Left ventricle myocardium inferior (tissue), 1 donor: ENCODE measurements at regions not wholly inside any gene's neighbourhood (a gene's known extent, or its start where the extent isn't known, plus 50 kb on each side); places are given as distances from the start of the nearest gene placed in this dataset.

Source experiments
- DNase-seq: peaks from one replicate; pipeline ENCODE4 v3.0.0-alpha.2; 2020
- H3K27ac ChIP-seq: fragments of 200-600 bp; replicated peaks from 2 replicates; pipeline ENCODE4 v1.8.0; 2021
- H3K27me3 ChIP-seq: fragments of 200-600 bp; 2 replicates; pipeline ENCODE4 v1.8.0; 2021; ENCODE audit warnings: low read depth
- H3K36me3 ChIP-seq: fragments of 200-600 bp; 2 replicates; pipeline ENCODE4 v1.8.0; 2021
- H3K4me1 ChIP-seq: fragments of 200-600 bp; 2 replicates; pipeline ENCODE4 v1.8.0; 2021
- H3K4me3 ChIP-seq: fragments of 200-600 bp; 2 replicates; pipeline ENCODE4 v1.8.0; 2021; ENCODE audit warnings: mild to moderate bottlenecking, moderate library complexity
- H3K9me3 ChIP-seq: fragments of 200-600 bp; replicated peaks from 2 replicates; pipeline ENCODE4 v1.8.0; 2021
- intact Hi-C: fragments of 100-400 bp; cut with micrococcal nuclease; formaldehyde crosslinking; loops from one replicate; pipeline ENCODE4 v1.11.0; 2022
- TF ChIP-seq, protein P1 (sequence below): fragments of 200-600 bp; IDR thresholded peaks from 2 replicates; pipeline ENCODE4 v1.8.0; 2021; ENCODE audit warnings: antibody characterized with exemption, mild to moderate bottlenecking, borderline replicate concordance
- donor health status: DM: no; HTN: yes; CAD: no; lungs with severe emphysema.

DNA sequence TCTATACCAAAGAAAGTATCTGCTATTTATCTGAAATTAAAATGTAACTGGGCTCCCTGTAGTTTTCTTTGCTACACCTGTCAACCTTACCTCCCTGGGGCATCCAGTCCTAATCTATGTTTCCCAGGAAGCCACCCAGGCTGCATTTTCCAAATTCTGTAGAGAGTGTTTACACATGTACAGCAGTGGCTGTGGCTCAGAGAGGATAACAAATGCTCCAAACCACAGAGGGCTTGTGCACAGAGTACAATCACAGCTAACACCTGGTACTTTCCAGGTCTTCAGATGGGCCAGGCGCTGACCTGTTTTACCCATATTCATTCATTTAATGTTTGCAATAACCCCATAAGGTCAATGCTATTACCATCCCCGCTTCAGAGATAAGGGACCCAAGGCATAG is 146.5 kb upstream of the TNR start:
- DNase-seq: no peak
- TF ChIP-seq, protein P1, sequence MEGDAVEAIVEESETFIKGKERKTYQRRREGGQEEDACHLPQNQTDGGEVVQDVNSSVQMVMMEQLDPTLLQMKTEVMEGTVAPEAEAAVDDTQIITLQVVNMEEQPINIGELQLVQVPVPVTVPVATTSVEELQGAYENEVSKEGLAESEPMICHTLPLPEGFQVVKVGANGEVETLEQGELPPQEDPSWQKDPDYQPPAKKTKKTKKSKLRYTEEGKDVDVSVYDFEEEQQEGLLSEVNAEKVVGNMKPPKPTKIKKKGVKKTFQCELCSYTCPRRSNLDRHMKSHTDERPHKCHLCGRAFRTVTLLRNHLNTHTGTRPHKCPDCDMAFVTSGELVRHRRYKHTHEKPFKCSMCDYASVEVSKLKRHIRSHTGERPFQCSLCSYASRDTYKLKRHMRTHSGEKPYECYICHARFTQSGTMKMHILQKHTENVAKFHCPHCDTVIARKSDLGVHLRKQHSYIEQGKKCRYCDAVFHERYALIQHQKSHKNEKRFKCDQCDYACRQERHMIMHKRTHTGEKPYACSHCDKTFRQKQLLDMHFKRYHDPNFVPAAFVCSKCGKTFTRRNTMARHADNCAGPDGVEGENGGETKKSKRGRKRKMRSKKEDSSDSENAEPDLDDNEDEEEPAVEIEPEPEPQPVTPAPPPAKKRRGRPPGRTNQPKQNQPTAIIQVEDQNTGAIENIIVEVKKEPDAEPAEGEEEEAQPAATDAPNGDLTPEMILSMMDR: no peak
- intact Hi-C loops: loop anchor here (10.0 kb wide), 1 partner anchor 405 kb away; no protein-coding TSS in a partner anchor
- peaks cover 7% of the 10 kb centered on the region for H3K4me1 ChIP-seq
- no peaks in the 10 kb centered on the region for H3K9me3 ChIP-seq
- no peak overlapping the region for H3K4me3 ChIP-seq
- H3K36me3 ChIP-seq: no peaks in the 10 kb centered on the region
- H3K27me3 ChIP-seq: no peaks in the 10 kb centered on the region
- no peak overlapping the region for H3K27ac ChIP-seq

- intact Hi-C loops: loop anchor here (10.0 kb wide), 1 partner anchor 404 kb away; no protein-coding TSS in a partner anchor
- H3K4me3 ChIP-seq: no peak overlapping the region
- no peak overlapping the region for H3K27ac ChIP-seq
- H3K4me1 ChIP-seq: peaks cover 7% of the 10 kb centered on the region
- no peak for DNase-seq
- TF ChIP-seq, protein P1: no peak
- no peaks in the 10 kb centered on the region for H3K27me3 ChIP-seq
- no peaks in the 10 kb centered on the region for H3K36me3 ChIP-seq
- no peaks in the 10 kb centered on the region for H3K9me3 ChIP-seq
Measured at GRCh38 chr1:175888996-175889395, 145.6 kb upstream of the TNR start.

- Histone ChIP-seq H3K4me1 (peaks cover 7% of the 10 kb centered on the region), H3K27me3 (no peaks in the 10 kb centered on the region), H3K9me3 (no peaks in the 10 kb centered on the region), H3K4me3 (no peak overlapping the region), H3K36me3 (no peaks in the 10 kb centered on the region), H3K27ac (no peak overlapping the region)
- intact Hi-C loops: loop anchor here (10.0 kb wide), 1 partner anchor 403 kb away; no protein-coding TSS in a partner anchor
- TF ChIP-seq, protein P1: peak; percentile 88
- peak; percentile 49 for DNase-seq
Measured at GRCh38 chr1:175887981-175888428, 144.6 kb upstream of the TNR start.

DNA sequence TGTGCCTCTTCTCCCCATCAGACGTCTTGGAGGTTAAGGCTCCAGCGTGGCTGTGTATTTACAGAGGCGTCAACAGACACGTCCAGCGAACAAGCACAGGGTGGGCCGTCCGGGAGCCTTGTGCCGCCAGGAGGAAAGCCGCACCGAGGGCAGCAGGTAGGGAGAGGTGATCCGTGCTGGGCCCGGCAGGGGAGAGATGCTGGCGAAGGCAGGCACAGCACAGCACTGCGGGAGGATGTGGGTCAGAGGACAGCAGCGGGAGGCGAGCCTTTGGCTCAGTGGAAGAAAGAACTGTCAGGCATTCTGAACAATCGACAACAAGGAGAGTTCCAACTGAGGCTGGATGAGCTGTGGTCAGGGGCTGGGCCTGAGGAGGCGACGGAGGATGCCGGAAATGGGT is 144.1 kb upstream of the TNR start:
- Histone ChIP-seq H3K27me3 (no peaks in the 10 kb centered on the region), H3K9me3 (no peaks in the 10 kb centered on the region), H3K4me1 (peaks cover 7% of the 10 kb centered on the region), H3K36me3 (no peaks in the 10 kb centered on the region), H3K4me3 (no peak overlapping the region), H3K27ac (no peak overlapping the region)
- TF ChIP-seq, protein P1: no peak
- no peak for DNase-seq
- intact Hi-C loops: loop anchor here (10.0 kb wide), 1 partner anchor 403 kb away; no protein-coding TSS in a partner anchor

DNA sequence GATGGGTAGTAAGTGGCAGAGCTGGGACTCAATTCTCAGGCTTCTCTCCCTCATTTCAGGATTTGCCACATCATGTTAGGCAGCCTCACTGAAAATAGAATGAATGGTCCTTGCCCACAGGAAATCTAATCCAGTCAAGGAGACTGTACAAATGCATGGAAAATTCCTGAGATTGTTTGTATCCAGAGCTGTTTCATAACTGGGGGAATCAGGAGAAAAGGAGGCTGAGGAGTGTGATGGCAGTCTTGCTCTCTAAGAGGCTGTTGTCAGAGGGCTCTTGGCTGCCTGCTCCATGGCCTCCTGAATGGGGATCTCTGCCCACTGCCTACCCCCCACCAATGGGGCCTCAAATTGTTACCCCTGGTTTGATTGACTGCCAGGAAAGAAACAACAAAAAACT is 141.9 kb upstream of the TNR start:
- H3K27ac ChIP-seq: no peak overlapping the region
- intact Hi-C loops: loop anchor here (10.0 kb wide), 1 partner anchor 401 kb away; no protein-coding TSS in a partner anchor
- H3K9me3 ChIP-seq: no peaks in the 10 kb centered on the region
- TF ChIP-seq, protein P1: no peak
- DNase-seq: no peak
- no peaks in the 10 kb centered on the region for H3K27me3 ChIP-seq
- peaks cover 7% of the 10 kb centered on the region for H3K4me1 ChIP-seq
- H3K4me3 ChIP-seq: no peak overlapping the region
- no peaks in the 10 kb centered on the region for H3K36me3 ChIP-seq
